K562 (cell line): ENCODE measurements at regions not wholly inside any gene's neighbourhood (a gene's known extent, or its start where the extent isn't known, plus 50 kb on each side); places are given as distances from the start of the nearest gene placed in this dataset.
"Not testable (repeated sequence)": the region's sequence is repeated elsewhere in the genome, so short reads cannot be mapped to it uniquely, and the experiment has no call there.

ENCODE experiments used
- ATAC-seq: fragments of 200-7000 bp; cut with Tn5 transposase; 3 replicates; pipeline ENCODE4 v1.9.1; 2020; ENCODE audit warnings: moderate library complexity
- BruUV-seq: library from RNA; stranded (reverse); fragments of 400-500 nt; replicated peaks from 2 replicates; lab custom pipeline; 2021; lab: Mats Ljungman, UMichigan
- CTCF ChIA-PET: fragments of 300-600 bp; formaldehyde crosslinking; extraction: SDS; loops from one replicate; lab custom pipeline; 2021; ENCODE audit warnings: low intra/inter-chr PET ratio; lab: Yijun Ruan, JAX
- POLR2A ChIA-PET: fragments of 300-600, 350-650 bp; sonication (Branson Sonifier 250); formaldehyde crosslinking; extraction: SDS; loops from one replicate; lab custom pipeline; 2021; ENCODE audit warnings: antibody characterized with exemption, inconsistent platforms; lab: Yijun Ruan, JAX
- DNase-seq, 4 experiments: peaks; one replicate each; pipeline versions ENCODE4 v3.0.0 to v3.0.0-alpha.2; 2011 to 2018; ENCODE audit warnings: low spot score in 3 of 4, mixed read lengths in 3 of 4; ENCODE audit errors: extremely low read depth in 1 of 4
- FAIRE-seq: peaks from 2 replicates; lab custom pipeline; 2011; peaks lifted over from hg19 to GRCh38; lab: Jason Lieb, UNC
- H2AFZ ChIP-seq: 2 replicates; pipeline ENCODE4 v1.6.0; 2011; ENCODE audit warnings: low read depth, low read length, control low read depth, inconsistent platforms
- H3K27ac ChIP-seq: fragments of 200-600 bp; 3 replicates; pipeline ENCODE4 v1.8.0; 2011; ENCODE audit warnings: low read depth, mild to moderate bottlenecking, control low read depth, inconsistent platforms, low read length, moderate library complexity, mixed read lengths; ENCODE audit errors: extremely low read depth
- H3K27me3 ChIP-seq, 2 experiments: fragments of 300-600 bp in 1 of 2; 2 replicates in 1 of 2; 3 replicates in 1 of 2; pipeline versions ENCODE4 v1.6.0 to v1.8.0; 2011; ENCODE audit warnings: inconsistent platforms in 2 of 2, low read length in 2 of 2, mild to moderate bottlenecking in 1 of 2, mixed read lengths in 1 of 2, moderate library complexity in 1 of 2; ENCODE audit not compliant: control insufficient read depth in 2 of 2, insufficient read depth in 2 of 2
- H3K36me3 ChIP-seq: fragments of 300-600 bp; 3 replicates; pipeline ENCODE4 v1.8.0; 2011; ENCODE audit warnings: mild to moderate bottlenecking, low read length, inconsistent platforms; ENCODE audit not compliant: control insufficient read depth, insufficient read depth
- H3K4me1 ChIP-seq, 2 experiments: fragments of 200-600 bp in 1 of 2; replicated peaks in 1 of 2; 2 replicates in 1 of 2; 3 replicates in 1 of 2; pipeline versions ENCODE4 v1.5.1 to v1.8.0; 2011; ENCODE audit warnings: inconsistent platforms in 2 of 2, low read length in 2 of 2, mild to moderate bottlenecking in 1 of 2, mixed read lengths in 1 of 2, moderate library complexity in 1 of 2; ENCODE audit not compliant: control insufficient read depth in 2 of 2, insufficient read depth in 2 of 2
- H3K4me2 ChIP-seq: 2 replicates; pipeline ENCODE4 v1.6.1; 2011; ENCODE audit warnings: low read length, control low read depth, inconsistent platforms, mixed read lengths; ENCODE audit not compliant: insufficient read depth
- H3K4me3 ChIP-seq: fragments of 200-600 bp; sonication (generic), shearing (Covaris generic); 2 replicates; pipeline ENCODE4 v1.5.1; 2016; ENCODE audit warnings: control low read depth, inconsistent platforms
- H3K79me2 ChIP-seq: fragments of 200-600 bp; 3 replicates; pipeline ENCODE4 v1.8.0; 2011; ENCODE audit warnings: low read length, inconsistent platforms; ENCODE audit not compliant: control insufficient read depth, insufficient read depth
- H3K9ac ChIP-seq, 2 experiments: 2 replicates each; pipeline versions ENCODE4 v1.6.0 to v1.6.1; 2011; ENCODE audit warnings: low read depth in 2 of 2, low read length in 2 of 2, control low read depth in 1 of 2, inconsistent platforms in 1 of 2, mild to moderate bottlenecking in 1 of 2, mixed read lengths in 1 of 2; ENCODE audit not compliant: insufficient read depth in 1 of 2
- H3K9me1 ChIP-seq: one replicate; pipeline ENCODE4 v1.6.0; 2011; ENCODE audit warnings: inconsistent platforms, mild to moderate bottlenecking, low read length, moderate library complexity; ENCODE audit not compliant: control insufficient read depth, insufficient read depth
- H3K9me3 ChIP-seq: replicated peaks from 2 replicates; pipeline ENCODE4 v1.5.1; 2011; ENCODE audit warnings: low read depth, low read length, inconsistent platforms; ENCODE audit not compliant: control insufficient read depth, insufficient read depth
- H4K20me1 ChIP-seq: replicated peaks from 2 replicates; pipeline ENCODE4 v1.6.1; 2011; ENCODE audit warnings: low read length, inconsistent platforms, mixed read lengths; ENCODE audit not compliant: control insufficient read depth, insufficient read depth
- HMG20A ChIP-seq: fragments of 450-650 bp; formaldehyde crosslinking; conservative IDR thresholded peaks from 2 replicates; pipeline ENCODE4 v1.4.0; 2020; ENCODE audit warnings: mild to moderate bottlenecking, mixed read lengths
- MTA1 ChIP-seq: fragments of 450-650 bp; IDR thresholded peaks from 2 replicates; pipeline ENCODE4 v1.6.1; 2017; ENCODE audit warnings: borderline replicate concordance
- ZNF316 ChIP-seq: fragments of 450-650 bp; IDR thresholded peaks from 2 replicates; pipeline ENCODE4 v1.6.1; 2016
- WGBS: fragments of 100-300 bp; shearing (Covaris generic); methylation state at CpG from one replicate; pipeline ENCODE4 v1.1.6; 2016; ENCODE audit warnings: low coverage, mixed read lengths; ENCODE audit not compliant: insufficient coverage; ENCODE audit errors: missing lambda C conversion rate; 5-methylcytosine and 5-hydroxymethylcytosine counted together
- in situ Hi-C: fragments of 300-500 bp; cut with MboI; formaldehyde crosslinking; loops from 4 replicates; pipeline ENCODE4 v1.15.0; 2018; ENCODE audit warnings: inconsistent platforms, mixed read lengths
- intact Hi-C: fragments of 100-400 bp; cut with micrococcal nuclease; formaldehyde crosslinking; loops from 2 replicates; pipeline ENCODE4 v1.14.2; 2022
- TF ChIP-seq, protein P1 (sequence below): fragments of 450-650 bp; IDR thresholded peaks from 2 replicates; pipeline ENCODE4 v1.6.1; 2017; ENCODE audit warnings: antibody characterized with exemption

GRCh38 chr12:116661341-116661740 lies 76.5 kb downstream of the SPRING1 start (continued):
- TF ChIP-seq, protein P1, sequence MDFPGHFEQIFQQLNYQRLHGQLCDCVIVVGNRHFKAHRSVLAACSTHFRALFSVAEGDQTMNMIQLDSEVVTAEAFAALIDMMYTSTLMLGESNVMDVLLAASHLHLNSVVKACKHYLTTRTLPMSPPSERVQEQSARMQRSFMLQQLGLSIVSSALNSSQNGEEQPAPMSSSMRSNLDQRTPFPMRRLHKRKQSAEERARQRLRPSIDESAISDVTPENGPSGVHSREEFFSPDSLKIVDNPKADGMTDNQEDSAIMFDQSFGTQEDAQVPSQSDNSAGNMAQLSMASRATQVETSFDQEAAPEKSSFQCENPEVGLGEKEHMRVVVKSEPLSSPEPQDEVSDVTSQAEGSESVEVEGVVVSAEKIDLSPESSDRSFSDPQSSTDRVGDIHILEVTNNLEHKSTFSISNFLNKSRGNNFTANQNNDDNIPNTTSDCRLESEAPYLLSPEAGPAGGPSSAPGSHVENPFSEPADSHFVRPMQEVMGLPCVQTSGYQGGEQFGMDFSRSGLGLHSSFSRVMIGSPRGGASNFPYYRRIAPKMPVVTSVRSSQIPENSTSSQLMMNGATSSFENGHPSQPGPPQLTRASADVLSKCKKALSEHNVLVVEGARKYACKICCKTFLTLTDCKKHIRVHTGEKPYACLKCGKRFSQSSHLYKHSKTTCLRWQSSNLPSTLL: no peak
- TF ChIP-seq MTA1: no peak
- TF ChIP-seq HMG20A (CRISPR knock-in tag): no peak
- peak; percentile 51 for TF ChIP-seq ZNF316

DNA sequence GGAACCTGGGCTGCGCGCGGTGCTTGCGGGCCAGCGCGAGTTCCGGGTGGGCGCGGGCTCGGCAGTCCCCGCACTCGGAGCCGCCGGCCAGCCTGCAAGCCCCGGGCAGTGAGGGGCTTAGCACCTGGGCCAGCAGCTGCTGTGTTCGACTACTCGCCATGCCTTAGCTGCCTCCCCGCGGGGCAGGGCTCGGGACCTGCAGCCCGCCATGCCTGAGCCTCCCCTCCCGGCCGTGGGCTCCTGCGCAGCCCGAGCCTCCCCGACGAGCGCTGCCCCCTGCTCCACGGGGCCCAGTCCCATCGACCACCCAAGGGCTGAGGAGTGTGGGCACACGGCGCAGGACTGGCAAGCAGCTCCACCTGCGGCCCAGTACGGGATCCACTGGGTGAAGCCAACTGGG lies 77.1 kb downstream of the SPRING1 start:
- H3K4me3 ChIP-seq, H3K9ac ChIP-seq, H4K20me1 ChIP-seq, CTCF ChIA-PET, H2AFZ ChIP-seq, in situ Hi-C loops, H3K9me1 ChIP-seq, H3K9me3 ChIP-seq, FAIRE-seq, H3K36me3 ChIP-seq, ATAC-seq, intact Hi-C loops, DNase-seq, H3K4me2 ChIP-seq, H3K27ac ChIP-seq, BruUV-seq, H3K4me1 ChIP-seq, H3K79me2 ChIP-seq: not testable (repeated sequence)
- H3K27me3 ChIP-seq: peaks cover 38 to 63% of the 10 kb centered on the region in 2 experiments
- WGBS: 49% methylated on average over 14 of the region's 34 CpGs
- POLR2A ChIA-PET: interaction anchor here (1.3 kb wide), 1 partner anchor 18 kb away, joined by 3 read pairs; no protein-coding TSS in a partner anchor
